Ishikawa (cell line): ENCODE measurements at regions not wholly inside any gene's neighbourhood (a gene's known extent, or its start where the extent isn't known, plus 50 kb on each side); places are given as distances from the start of the nearest gene placed in this dataset.
A peak's percentile ranks its signal among the peaks of the same experiment; 100 is the strongest.

Source experiments
- CEBPB ChIP-seq: IDR thresholded peaks from 2 replicates; pipeline ENCODE4 v1.6.1; 2012
- CREB1 ChIP-seq: IDR thresholded peaks from 2 replicates; pipeline ENCODE4 v1.6.1; 2012; ENCODE audit warnings: low read depth
- EGR1 ChIP-seq: IDR thresholded peaks from 2 replicates; pipeline ENCODE4 v1.6.1; 2012
- EP300 ChIP-seq: IDR thresholded peaks from 2 replicates; pipeline ENCODE4 v1.6.1; 2012; ENCODE audit warnings: borderline replicate concordance
- FOXM1 ChIP-seq: IDR thresholded peaks from 2 replicates; pipeline ENCODE4 v1.6.1; 2012; ENCODE audit warnings: low read depth, borderline replicate concordance
- NFIC ChIP-seq: IDR thresholded peaks from 2 replicates; pipeline ENCODE4 v1.6.1; 2012
- RAD21 ChIP-seq: IDR thresholded peaks from 2 replicates; pipeline ENCODE4 v1.6.1; 2012; ENCODE audit warnings: low read depth
- TAF1 ChIP-seq: IDR thresholded peaks from 2 replicates; pipeline ENCODE4 v1.6.1; 2012; ENCODE audit warnings: low read depth, mild to moderate bottlenecking
- TCF12 ChIP-seq: IDR thresholded peaks from 2 replicates; pipeline ENCODE4 v1.6.1; 2012; ENCODE audit warnings: low read depth
- TEAD4 ChIP-seq: IDR thresholded peaks from 2 replicates; pipeline ENCODE4 v1.6.1; 2012
- YY1 ChIP-seq: IDR thresholded peaks from 2 replicates; pipeline ENCODE4 v1.6.1; 2012; ENCODE audit warnings: low read depth
- ZBTB7A ChIP-seq: IDR thresholded peaks from 2 replicates; pipeline ENCODE4 v1.6.1; 2012; ENCODE audit warnings: low read depth
- TF ChIP-seq, protein P1 (sequence below): IDR thresholded peaks from 2 replicates; pipeline ENCODE4 v1.6.1; 2012
- TF ChIP-seq, protein P2 (sequence below): IDR thresholded peaks from 2 replicates; pipeline ENCODE4 v1.6.1; 2012; ENCODE audit warnings: low read depth, mild to moderate bottlenecking
- TF ChIP-seq, protein P3 (sequence below): IDR thresholded peaks from 2 replicates; pipeline ENCODE4 v1.6.1; 2012

DNA sequence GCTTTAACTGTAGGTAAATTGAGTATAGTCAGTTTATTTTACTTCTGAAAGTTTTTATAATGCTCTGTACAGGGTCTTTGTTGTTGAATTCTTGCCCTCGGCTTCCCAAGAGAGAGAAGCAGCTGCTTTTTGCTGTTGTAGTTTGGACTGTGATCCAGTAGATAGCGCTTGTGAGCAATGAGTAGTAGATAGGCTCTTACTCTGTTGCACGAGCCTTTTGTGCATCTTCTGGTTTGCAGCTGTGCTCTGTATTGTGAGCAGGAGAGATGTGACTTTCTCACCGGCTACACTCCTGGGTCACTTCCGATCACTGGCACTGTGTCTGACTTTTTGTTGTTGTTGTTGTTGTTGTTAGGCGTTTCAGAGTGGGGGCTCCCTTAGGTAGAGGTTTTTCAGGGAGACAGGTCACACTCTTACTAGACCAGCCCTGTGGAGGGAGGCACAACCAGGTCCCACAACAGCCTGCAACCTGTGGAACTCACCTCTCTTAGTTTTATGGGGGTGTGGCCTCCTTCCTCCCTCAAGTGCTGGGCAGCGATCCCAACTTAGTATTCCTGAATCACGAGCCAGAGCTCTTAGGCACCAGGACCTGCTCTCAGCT, 822.1 kb upstream of the GALNTL6 start:
- TF ChIP-seq RAD21, result peak; percentile 65
- no peak for TF ChIP-seq EP300
- no peak for TF ChIP-seq YY1

DNA sequence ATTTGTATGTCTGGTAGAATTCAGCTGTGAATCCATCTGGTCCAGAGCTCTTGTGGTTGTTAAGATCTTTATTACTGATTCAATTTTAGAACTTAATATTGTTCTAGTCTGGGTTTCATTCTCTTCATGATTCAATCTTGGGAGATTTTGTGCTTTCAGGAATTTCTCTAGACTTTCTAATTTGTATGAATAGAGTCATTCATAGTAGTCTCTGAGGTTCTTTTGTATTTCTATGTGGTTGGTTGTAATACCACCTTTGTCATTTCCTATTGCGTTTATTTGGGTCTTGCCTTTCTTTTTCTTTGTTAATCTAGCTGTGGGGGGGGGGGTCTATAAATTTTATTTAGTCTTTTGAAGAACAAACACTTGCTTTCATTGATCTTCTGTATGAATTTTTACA, 824.8 kb upstream of the GALNTL6 start:
- TF ChIP-seq, protein P1, sequence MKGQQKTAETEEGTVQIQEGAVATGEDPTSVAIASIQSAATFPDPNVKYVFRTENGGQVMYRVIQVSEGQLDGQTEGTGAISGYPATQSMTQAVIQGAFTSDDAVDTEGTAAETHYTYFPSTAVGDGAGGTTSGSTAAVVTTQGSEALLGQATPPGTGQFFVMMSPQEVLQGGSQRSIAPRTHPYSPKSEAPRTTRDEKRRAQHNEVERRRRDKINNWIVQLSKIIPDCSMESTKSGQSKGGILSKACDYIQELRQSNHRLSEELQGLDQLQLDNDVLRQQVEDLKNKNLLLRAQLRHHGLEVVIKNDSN, result no peak
- no peak for TF ChIP-seq CEBPB
- TF ChIP-seq, protein P2, sequence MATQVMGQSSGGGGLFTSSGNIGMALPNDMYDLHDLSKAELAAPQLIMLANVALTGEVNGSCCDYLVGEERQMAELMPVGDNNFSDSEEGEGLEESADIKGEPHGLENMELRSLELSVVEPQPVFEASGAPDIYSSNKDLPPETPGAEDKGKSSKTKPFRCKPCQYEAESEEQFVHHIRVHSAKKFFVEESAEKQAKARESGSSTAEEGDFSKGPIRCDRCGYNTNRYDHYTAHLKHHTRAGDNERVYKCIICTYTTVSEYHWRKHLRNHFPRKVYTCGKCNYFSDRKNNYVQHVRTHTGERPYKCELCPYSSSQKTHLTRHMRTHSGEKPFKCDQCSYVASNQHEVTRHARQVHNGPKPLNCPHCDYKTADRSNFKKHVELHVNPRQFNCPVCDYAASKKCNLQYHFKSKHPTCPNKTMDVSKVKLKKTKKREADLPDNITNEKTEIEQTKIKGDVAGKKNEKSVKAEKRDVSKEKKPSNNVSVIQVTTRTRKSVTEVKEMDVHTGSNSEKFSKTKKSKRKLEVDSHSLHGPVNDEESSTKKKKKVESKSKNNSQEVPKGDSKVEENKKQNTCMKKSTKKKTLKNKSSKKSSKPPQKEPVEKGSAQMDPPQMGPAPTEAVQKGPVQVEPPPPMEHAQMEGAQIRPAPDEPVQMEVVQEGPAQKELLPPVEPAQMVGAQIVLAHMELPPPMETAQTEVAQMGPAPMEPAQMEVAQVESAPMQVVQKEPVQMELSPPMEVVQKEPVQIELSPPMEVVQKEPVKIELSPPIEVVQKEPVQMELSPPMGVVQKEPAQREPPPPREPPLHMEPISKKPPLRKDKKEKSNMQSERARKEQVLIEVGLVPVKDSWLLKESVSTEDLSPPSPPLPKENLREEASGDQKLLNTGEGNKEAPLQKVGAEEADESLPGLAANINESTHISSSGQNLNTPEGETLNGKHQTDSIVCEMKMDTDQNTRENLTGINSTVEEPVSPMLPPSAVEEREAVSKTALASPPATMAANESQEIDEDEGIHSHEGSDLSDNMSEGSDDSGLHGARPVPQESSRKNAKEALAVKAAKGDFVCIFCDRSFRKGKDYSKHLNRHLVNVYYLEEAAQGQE, result no peak
- TF ChIP-seq FOXM1, result no peak
- no peak for TF ChIP-seq TAF1
- no peak for TF ChIP-seq EGR1
- no peak for TF ChIP-seq YY1
- no peak for TF ChIP-seq NFIC
- no peak for TF ChIP-seq TEAD4
- TF ChIP-seq CREB1, result no peak
- no peak for TF ChIP-seq RAD21
- TF ChIP-seq, protein P3, sequence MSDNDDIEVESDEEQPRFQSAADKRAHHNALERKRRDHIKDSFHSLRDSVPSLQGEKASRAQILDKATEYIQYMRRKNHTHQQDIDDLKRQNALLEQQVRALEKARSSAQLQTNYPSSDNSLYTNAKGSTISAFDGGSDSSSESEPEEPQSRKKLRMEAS, result no peak
- TF ChIP-seq TCF12, result no peak
- no peak for TF ChIP-seq EP300
- no peak for TF ChIP-seq ZBTB7A

DNA sequence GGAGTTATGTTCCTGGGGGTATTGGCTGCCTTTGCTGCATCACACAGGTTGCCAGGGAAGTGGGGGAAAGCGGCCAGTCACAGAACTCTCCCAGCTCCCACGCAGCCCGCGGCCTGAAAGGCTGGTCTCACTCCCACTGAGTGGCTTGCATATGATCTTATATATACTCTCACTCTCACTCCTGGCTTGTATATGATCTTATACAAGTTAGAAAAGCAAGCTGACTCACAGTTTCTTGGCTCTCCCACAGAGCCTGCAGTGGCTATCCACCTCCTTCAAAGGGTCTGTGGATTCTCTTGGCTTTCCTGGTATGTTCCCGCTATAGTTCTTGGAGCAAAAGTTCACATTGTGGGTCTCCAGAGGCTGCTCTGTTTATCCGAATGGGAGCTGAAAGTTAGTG, 833.5 kb upstream of the GALNTL6 start:
- TF ChIP-seq NFIC (no peak), CEBPB (no peak), FOXM1 (no peak), EP300 (no peak), EGR1 (no peak), TEAD4 (no peak), ZBTB7A (no peak), YY1 (no peak), RAD21 (no peak), CREB1 (no peak), TCF12 (no peak)
- TF ChIP-seq, protein P3, result no peak
- TF ChIP-seq, protein P1, result no peak

DNA sequence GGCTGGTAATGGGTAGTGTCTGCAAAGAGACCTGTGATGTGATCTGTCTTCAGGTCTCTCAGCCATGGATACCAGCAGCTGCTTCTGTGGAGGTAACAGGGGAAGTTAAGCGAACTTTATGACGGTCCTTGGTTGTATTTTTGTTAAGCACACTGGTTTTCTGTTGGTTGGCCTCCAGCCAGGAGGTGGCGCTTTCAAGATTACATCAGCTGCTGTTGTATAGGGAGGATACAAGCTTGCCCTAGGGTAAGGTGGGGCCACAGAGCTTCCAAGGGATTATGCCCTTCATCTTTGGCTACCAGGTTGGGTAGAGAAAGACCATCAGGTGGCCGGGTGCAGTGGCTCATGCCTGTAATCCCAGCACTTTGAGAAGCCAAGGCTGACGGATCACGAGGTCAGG, 834.2 kb upstream of the GALNTL6 start:
- no peak for TF ChIP-seq TAF1
- TF ChIP-seq, protein P3, result no peak
- no peak for TF ChIP-seq RAD21
- TF ChIP-seq ZBTB7A, result no peak
- no peak for TF ChIP-seq CEBPB
- TF ChIP-seq EP300, result no peak
- no peak for TF ChIP-seq FOXM1
- no peak for TF ChIP-seq TCF12
- TF ChIP-seq, protein P1, result no peak
- no peak for TF ChIP-seq TEAD4
- no peak for TF ChIP-seq YY1
- TF ChIP-seq, protein P2, result no peak
- TF ChIP-seq NFIC, result no peak
- no peak for TF ChIP-seq EGR1
- no peak for TF ChIP-seq CREB1

DNA sequence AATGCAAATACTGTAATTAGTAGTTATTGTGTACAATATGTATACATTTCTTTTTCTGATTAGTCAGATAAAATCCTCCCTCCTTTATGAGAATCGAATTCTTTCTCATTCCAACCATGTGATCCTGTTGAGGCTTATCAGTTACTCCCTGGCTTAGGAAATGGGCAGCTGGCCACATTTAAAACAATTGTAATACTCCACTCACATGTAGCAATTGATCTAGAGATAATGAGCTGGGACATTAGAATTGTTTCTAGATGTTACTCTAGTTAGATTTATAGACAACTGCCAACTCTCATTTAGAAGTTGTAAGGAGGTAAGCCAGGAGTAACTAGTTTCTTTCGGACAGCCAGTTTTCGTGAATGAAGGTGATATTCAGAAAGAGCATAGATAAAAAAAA, 859.3 kb upstream of the AADAT start:
- TF ChIP-seq EGR1 (no peak), FOXM1 (no peak), RAD21 (no peak), TAF1 (no peak)
- TF ChIP-seq, protein P3, result no peak
